MCF 10A (cell line): ENCODE measurements at regions not wholly inside any gene's neighbourhood (a gene's known extent, or its start where the extent isn't known, plus 50 kb on each side); places are given as distances from the start of the nearest gene placed in this dataset.

Experiments
- BruUV-seq: library from RNA; stranded (reverse); fragments of 400-500 nt; replicated peaks from 2 replicates; lab custom pipeline; 2021; lab: Mats Ljungman, UMichigan
- CTCF ChIA-PET: fragments of 300-600 bp; sonication (Branson Sonifier 250); formaldehyde crosslinking; extraction: SDS; loops from one replicate; lab custom pipeline; 2021; ENCODE audit warnings: antibody characterized with exemption, inconsistent platforms; lab: Yijun Ruan, JAX
- POLR2A ChIA-PET: fragments of 300-600, 350-650 bp; sonication (Branson Sonifier 250); formaldehyde crosslinking; extraction: SDS; loops from one replicate; lab custom pipeline; 2020; ENCODE audit warnings: antibody characterized with exemption, inconsistent platforms; lab: Yijun Ruan, JAX
- DNase-seq: peaks from one replicate; pipeline ENCODE4 v3.0.0-alpha.2; 2018; ENCODE audit not compliant: unreplicated experiment
- H3K27ac Mint-ChIP-seq: one replicate; pipeline ENCODE4 v1.8.0; 2022; ENCODE audit warnings: mild to moderate bottlenecking, low read depth, mixed read lengths; ENCODE audit not compliant: unreplicated experiment
- H3K27me3 Mint-ChIP-seq: one replicate; pipeline ENCODE4 v1.8.0; 2022; ENCODE audit warnings: mixed read lengths; ENCODE audit not compliant: insufficient read depth, unreplicated experiment
- H3K36me3 Mint-ChIP-seq: one replicate; pipeline ENCODE4 v1.8.0; 2022; ENCODE audit warnings: mild to moderate bottlenecking, moderate library complexity, mixed read lengths; ENCODE audit not compliant: insufficient read depth, unreplicated experiment
- H3K4me1 Mint-ChIP-seq: one replicate; pipeline ENCODE4 v1.8.0; 2022; ENCODE audit warnings: mixed read lengths; ENCODE audit not compliant: insufficient read depth, unreplicated experiment
- H3K4me3 Mint-ChIP-seq: one replicate; pipeline ENCODE4 v1.8.0; 2022; ENCODE audit warnings: mild to moderate bottlenecking, moderate library complexity, mixed read lengths; ENCODE audit not compliant: unreplicated experiment
- H3K9me3 Mint-ChIP-seq: one replicate; pipeline ENCODE4 v1.8.0; 2022; ENCODE audit warnings: mixed read lengths; ENCODE audit not compliant: unreplicated experiment
- intact Hi-C: fragments of 100-400 bp; cut with micrococcal nuclease; formaldehyde crosslinking; loops from 2 replicates; pipeline ENCODE4 v1.14.1; 2022
- TF ChIP-seq, protein P1 (sequence below): fragments of 200-600 bp; IDR thresholded peaks from one replicate; pipeline ENCODE4 v1.8.0; 2022; ENCODE audit warnings: antibody characterized with exemption, mild to moderate bottlenecking; ENCODE audit not compliant: unreplicated experiment

DNA sequence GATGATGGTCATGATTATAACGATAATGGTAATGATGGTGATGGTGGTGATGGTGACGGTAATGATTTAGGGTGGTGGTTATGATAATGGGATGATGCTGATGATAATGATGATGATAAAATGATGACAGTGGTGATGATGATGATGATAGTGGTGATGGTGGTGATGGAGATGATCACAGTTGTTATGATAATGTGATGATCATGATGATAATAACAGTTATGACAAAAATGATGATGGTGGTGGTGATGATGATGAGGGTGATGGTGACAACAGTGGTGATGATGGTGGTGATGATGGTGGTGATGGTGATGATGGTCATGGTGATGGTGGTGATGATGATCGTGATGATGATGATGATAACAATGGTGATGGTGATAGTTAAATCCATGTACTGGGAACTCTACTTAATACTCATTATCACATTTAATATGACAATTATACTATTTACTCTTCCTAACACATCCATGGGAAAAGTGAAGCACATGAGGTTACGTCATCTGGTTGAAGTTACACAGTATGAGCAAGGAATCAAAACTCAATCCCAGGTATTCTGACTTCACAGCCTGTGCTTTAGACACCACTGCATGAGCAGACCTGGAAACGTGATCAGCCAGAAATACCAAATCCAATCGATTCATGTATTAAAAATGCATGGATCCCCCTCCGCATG lies 322.2 kb downstream of the BRD1 start:
- DNase-seq = no peak
- Mint-ChIP-seq H3K27me3 (no peaks in the 10 kb centered on the region), H3K36me3 (no peaks in the 10 kb centered on the region), H3K9me3 (peaks cover 22% of the 10 kb centered on the region), H3K4me3 (no peak overlapping the region), H3K27ac (no peak overlapping the region), H3K4me1 (no peaks in the 10 kb centered on the region)
- TF ChIP-seq, protein P1, sequence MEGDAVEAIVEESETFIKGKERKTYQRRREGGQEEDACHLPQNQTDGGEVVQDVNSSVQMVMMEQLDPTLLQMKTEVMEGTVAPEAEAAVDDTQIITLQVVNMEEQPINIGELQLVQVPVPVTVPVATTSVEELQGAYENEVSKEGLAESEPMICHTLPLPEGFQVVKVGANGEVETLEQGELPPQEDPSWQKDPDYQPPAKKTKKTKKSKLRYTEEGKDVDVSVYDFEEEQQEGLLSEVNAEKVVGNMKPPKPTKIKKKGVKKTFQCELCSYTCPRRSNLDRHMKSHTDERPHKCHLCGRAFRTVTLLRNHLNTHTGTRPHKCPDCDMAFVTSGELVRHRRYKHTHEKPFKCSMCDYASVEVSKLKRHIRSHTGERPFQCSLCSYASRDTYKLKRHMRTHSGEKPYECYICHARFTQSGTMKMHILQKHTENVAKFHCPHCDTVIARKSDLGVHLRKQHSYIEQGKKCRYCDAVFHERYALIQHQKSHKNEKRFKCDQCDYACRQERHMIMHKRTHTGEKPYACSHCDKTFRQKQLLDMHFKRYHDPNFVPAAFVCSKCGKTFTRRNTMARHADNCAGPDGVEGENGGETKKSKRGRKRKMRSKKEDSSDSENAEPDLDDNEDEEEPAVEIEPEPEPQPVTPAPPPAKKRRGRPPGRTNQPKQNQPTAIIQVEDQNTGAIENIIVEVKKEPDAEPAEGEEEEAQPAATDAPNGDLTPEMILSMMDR = no peak
- intact Hi-C loops = no loop called here
- ChIA-PET POLR2A (no interaction called here), CTCF (no interaction called here)
- no TSS peak for BruUV-seq

DNA sequence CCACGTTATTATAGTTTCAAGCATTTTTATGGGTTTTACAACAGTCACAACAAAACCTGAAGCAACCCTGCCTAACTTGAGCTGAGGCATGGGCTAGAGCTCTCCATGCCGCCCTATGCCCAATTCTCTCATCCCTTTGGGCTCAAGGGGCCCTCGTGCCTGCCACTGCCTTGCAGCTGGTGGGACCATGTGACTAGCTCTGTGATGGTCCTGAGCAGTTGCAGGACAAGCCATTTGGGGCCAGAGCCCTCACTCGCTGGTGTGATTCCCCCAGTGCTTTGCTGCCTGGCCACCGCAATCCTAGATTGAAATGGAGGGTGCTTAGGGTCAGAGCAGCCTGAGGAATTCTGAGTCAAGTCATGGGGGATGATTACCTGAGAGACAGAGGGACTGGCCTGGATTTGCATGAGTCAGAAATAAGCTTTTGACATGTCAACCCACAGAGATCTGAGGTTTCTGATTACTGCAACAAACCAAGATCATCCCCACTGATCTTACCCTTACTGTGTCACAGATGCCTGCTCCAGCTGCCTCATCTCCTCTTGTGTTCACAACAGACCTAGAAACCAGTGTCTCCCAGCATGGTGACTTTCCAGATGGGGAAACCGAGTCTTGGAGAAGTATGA lies 323.7 kb downstream of the BRD1 start:
- H3K4me1 Mint-ChIP-seq = no peaks in the 10 kb centered on the region
- no peak for DNase-seq
- CTCF ChIA-PET = no interaction called here

GRCh38 chr22:49503321-49503720 lies 324.4 kb downstream of the BRD1 start:
- peaks cover 10% of the 10 kb centered on the region for H3K9me3 Mint-ChIP-seq
- ChIA-PET POLR2A (no interaction called here), CTCF (no interaction called here)
- no peaks in the 10 kb centered on the region for H3K36me3 Mint-ChIP-seq
- no peaks in the 10 kb centered on the region for H3K27me3 Mint-ChIP-seq
- DNase-seq = no peak
- intact Hi-C loops = no loop called here
- H3K27ac Mint-ChIP-seq = no peak overlapping the region
- no peak overlapping the region for H3K4me3 Mint-ChIP-seq
- TF ChIP-seq, protein P1 = no peak
- BruUV-seq = no TSS peak
- no peaks in the 10 kb centered on the region for H3K4me1 Mint-ChIP-seq

More for the DNA sequence above, 323.7 kb downstream of the BRD1 start:
- intact Hi-C loops = no loop called here
- H3K4me3 Mint-ChIP-seq = no peak overlapping the region
- H3K27me3 Mint-ChIP-seq = no peaks in the 10 kb centered on the region
- peaks cover 10% of the 10 kb centered on the region for H3K9me3 Mint-ChIP-seq
- POLR2A ChIA-PET = no interaction called here
- no peak overlapping the region for H3K27ac Mint-ChIP-seq
- TF ChIP-seq, protein P1 = no peak
- BruUV-seq = no TSS peak
- H3K36me3 Mint-ChIP-seq = no peaks in the 10 kb centered on the region

DNA sequence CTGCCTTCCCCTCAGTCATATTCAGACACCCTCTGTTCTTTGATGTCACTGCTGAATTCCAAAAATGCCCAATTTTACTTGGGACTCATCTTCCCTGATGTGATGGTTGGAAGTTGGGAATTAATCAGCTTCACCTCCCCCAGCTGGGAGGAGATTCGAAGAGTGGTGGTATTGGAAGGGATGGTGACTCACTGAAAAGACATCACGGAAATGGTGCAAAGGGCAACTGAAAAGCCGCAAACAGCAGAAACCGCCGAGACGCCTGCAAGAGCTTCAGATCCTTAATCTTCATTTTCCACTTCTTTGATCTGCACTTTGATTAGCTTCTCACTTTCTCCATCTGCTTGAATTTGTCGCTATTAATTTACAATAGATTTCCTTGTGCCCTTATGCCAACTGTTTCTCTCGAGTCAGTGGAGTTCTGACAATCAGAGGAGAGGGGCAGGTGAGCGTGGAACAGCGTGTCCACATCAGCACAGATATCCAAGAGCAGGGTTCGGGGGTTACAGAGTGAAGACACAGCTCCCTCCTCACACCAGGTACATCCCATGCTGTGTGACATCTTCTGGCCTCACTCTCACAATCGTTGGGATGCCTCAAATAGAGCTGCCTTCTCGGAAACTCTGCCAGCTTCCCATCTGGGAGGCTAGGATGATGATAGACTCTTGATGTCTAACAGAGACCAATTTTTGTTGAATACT lies 325.4 kb downstream of the BRD1 start:
- no peaks in the 10 kb centered on the region for H3K36me3 Mint-ChIP-seq
- CTCF ChIA-PET = no interaction called here
- no peak for DNase-seq

More for the DNA sequence above, 325.4 kb downstream of the BRD1 start:
- peaks cover 10% of the 10 kb centered on the region for H3K9me3 Mint-ChIP-seq
- TF ChIP-seq, protein P1 = no peak
- no peaks in the 10 kb centered on the region for H3K27me3 Mint-ChIP-seq
- no peaks in the 10 kb centered on the region for H3K4me1 Mint-ChIP-seq
- POLR2A ChIA-PET = no interaction called here
- intact Hi-C loops = no loop called here
- no peak overlapping the region for H3K4me3 Mint-ChIP-seq
- H3K27ac Mint-ChIP-seq = no peak overlapping the region
- BruUV-seq = no TSS peak
